ENCODE measurements at regions not wholly inside any gene's neighbourhood (a gene's known extent, or its start where the extent isn't known, plus 50 kb on each side); places are given as distances from the start of the nearest gene placed in this dataset.
"Not testable (repeated sequence)": the region's sequence is repeated elsewhere in the genome, so short reads cannot be mapped to it uniquely, and the experiment has no call there.

- DNase-seq, result no peak
These were observed 90.1 kb upstream of the ABCC4 start for GRCh38 chr13:95391362-95391761.

- no peak for DNase-seq
These were observed 90.5 kb upstream of the ABCC4 start for GRCh38 chr13:95391785-95392184.

- no peak for DNase-seq
These were observed 91.3 kb upstream of the ABCC4 start for GRCh38 chr13:95392597-95392996.

- DNase-seq, result no peak
These were observed 102.3 kb upstream of the ABCC4 start for GRCh38 chr13:95403349-95404140.

- DNase-seq, result no peak
These were observed 103.1 kb upstream of the ABCC4 start for GRCh38 chr13:95404141-95404882.

- no peak for DNase-seq
These were observed 104.9 kb upstream of the ABCC4 start for GRCh38 chr13:95406176-95406575.

- DNase-seq, result no peak
These were observed 110.3 kb upstream of the ABCC4 start for GRCh38 chr13:95411428-95412040.

- no peak for DNase-seq
These were observed 117.7 kb upstream of the ABCC4 start for GRCh38 chr13:95418946-95419345.

GRCh38 chr13:95420501-95420900 lies 119.2 kb upstream of the ABCC4 start:
- no peak for DNase-seq

GRCh38 chr13:95426631-95427030 lies 125.4 kb upstream of the ABCC4 start:
- DNase-seq, result no peak

GRCh38 chr13:95430525-95430924 lies 122.0 kb upstream of the CLDN10 start:
- not testable (repeated sequence) for DNase-seq

- no peak for DNase-seq
These were observed 120.4 kb upstream of the CLDN10 start for GRCh38 chr13:95432141-95432540.

GRCh38 chr13:95433537-95433936 lies 119.0 kb upstream of the CLDN10 start:
- DNase-seq, result no peak

GRCh38 chr13:95434111-95434510 lies 118.4 kb upstream of the CLDN10 start:
- no peak for DNase-seq

GRCh38 chr13:95437561-95437960 lies 115.0 kb upstream of the CLDN10 start:
- no peak for DNase-seq

GRCh38 chr13:95438297-95438696 lies 114.2 kb upstream of the CLDN10 start:
- no peak for DNase-seq

- DNase-seq, result no peak
These were observed 112.0 kb upstream of the CLDN10 start for GRCh38 chr13:95440441-95441088.

GRCh38 chr13:95441326-95441725 lies 111.2 kb upstream of the CLDN10 start:
- DNase-seq, result no peak

- no peak for DNase-seq
These were observed 108.4 kb upstream of the CLDN10 start for GRCh38 chr13:95444006-95444730.

- no peak for DNase-seq
These were observed 107.4 kb upstream of the CLDN10 start for GRCh38 chr13:95445131-95445530.

GRCh38 chr13:95447814-95448213 lies 104.7 kb upstream of the CLDN10 start:
- no peak for DNase-seq

- DNase-seq, result no peak
These were observed 100.9 kb upstream of the CLDN10 start for GRCh38 chr13:95451656-95452055.

GRCh38 chr13:95452375-95452774 lies 100.1 kb upstream of the CLDN10 start:
- DNase-seq, result no peak
